Ovary (tissue), 7 donors: ENCODE measurements at regions not wholly inside any gene's neighbourhood (a gene's known extent, or its start where the extent isn't known, plus 50 kb on each side); places are given as distances from the start of the nearest gene placed in this dataset.

Experiments
- DNase-seq, 5 donors: peaks; one replicate each; pipeline ENCODE4 v3.0.0-alpha.2; 2019 to 2020
- H3K27ac ChIP-seq, 2 donors: fragments of 200-600 bp; one replicate each; pipeline versions ENCODE4 v1.5.1 to v1.8.0; 2019 to 2022
- H3K27me3 ChIP-seq: fragments of 200-600 bp; one replicate; pipeline ENCODE4 v1.8.0; 2022
- H3K36me3 ChIP-seq: fragments of 200-600 bp; sonication (generic); one replicate; pipeline ENCODE4 v1.5.1; 2019
- H3K4me1 ChIP-seq: one replicate; pipeline ENCODE4 v1.8.1; 2013; ENCODE audit warnings: mild to moderate bottlenecking, moderate library complexity; ENCODE audit not compliant: insufficient read depth
- H3K4me3 ChIP-seq: fragments of 200-600 bp; sonication (generic); one replicate; pipeline ENCODE4 v1.5.1; 2017
- H3K9me3 ChIP-seq, 2 donors: fragments of 200-600 bp in 1 of 2; sonication (generic) in 1 of 2; one replicate each; pipeline versions ENCODE4 v1.5.1 to v1.8.1; 2013 to 2019; ENCODE audit warnings: mild to moderate bottlenecking in 1 of 2, moderate library complexity in 1 of 2
- EP300 ChIP-seq: sonication (generic); formaldehyde crosslinking; IDR thresholded peaks from one replicate; pipeline ENCODE4 v1.6.1; 2017; ENCODE audit warnings: antibody characterized with exemption
- POLR2A ChIP-seq: fragments of 450-650 bp; IDR thresholded peaks from one replicate; pipeline ENCODE4 v1.6.1; 2017; ENCODE audit warnings: antibody characterized with exemption, mild to moderate bottlenecking, moderate library complexity
- WGBS, 3 donors: extraction: QIAGEN DNeasy Blood & Tissue Kit in 1 of 3; methylation state at CpG; one replicate each; pipeline versions ENCODE4 v1.1.5 to v1.1.7; 2013 to 2017; 5-methylcytosine and 5-hydroxymethylcytosine counted together
- intact Hi-C, 4 donors: fragments of 100-400 bp; cut with DNase I; formaldehyde crosslinking; loops; one replicate each; pipeline versions ENCODE4 v1.11.0 to v1.15.1; 2022 to 2023
- TF ChIP-seq, protein P1 (sequence below), 3 donors: fragments of 450-650 bp in 2 of 3; fragments of 200-600 bp in 1 of 3; IDR thresholded peaks; one replicate each; pipeline versions ENCODE4 v1.5.1 to v1.8.0; 2016 to 2022; ENCODE audit warnings: antibody characterized with exemption in 3 of 3, mild to moderate bottlenecking in 1 of 3
- donor health status: DM: no; HTN: no; CAD: no; lungs with moderate emphysema.
- donor health status: DM: no; HTN: no; CAD: no.
- donor health status: Bipolar disorder and iron deficiency.
- donor health status: DM: no; HTN: no; CAD: no.
- donor health status: DM: yes; HTN: yes; CAD: no.

DNA sequence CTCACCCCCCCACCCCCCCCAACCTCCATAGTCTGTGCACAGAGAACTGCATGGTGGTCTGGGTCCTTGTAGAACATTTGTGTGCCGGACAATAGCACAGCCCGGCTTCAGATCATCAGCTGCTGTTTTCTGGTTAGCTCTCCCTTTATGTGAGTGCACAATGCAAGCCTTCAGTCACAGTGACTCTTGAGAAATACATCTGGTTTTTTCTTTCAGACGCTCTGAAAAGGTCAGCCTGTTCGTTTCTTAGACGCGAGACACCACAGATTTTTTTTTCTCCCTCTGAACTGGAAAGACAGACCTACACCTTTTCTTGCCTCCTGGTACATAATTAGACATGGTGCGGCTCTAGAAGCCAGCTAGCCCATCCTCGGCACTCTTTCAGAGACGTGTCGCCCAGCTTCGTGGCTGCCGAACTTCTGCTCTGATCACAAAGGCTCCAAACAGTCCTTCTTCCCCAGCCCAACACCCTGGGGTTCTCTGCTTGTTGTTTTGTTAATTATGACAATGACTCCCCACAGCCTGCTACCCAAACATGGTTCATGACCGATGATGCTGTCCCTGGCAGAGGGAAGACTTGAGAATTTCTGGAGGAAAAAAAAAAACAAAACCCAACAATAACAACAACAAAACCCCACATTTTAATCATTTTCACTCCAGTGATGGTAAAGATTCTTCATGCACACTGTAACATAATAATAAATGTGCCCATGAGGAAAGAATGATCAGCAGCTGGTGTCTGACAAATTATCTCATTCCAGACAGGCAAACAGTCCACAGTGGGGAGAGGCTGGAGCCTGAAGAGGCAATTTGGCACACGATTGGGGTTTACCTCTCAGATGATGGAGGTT lies 241.4 kb upstream of the ZNF462 start:
- no peak for DNase-seq
- intact Hi-C loops, result no loop called here
- Histone ChIP-seq H3K36me3 (no peaks in the 10 kb centered on the region), H3K27ac (no peak overlapping the region), H3K4me1 (no peaks in the 10 kb centered on the region), H3K27me3 (no peaks in the 10 kb centered on the region), H3K4me3 (no peak overlapping the region), H3K9me3 (no peaks in the 10 kb centered on the region)
- TF ChIP-seq, protein P1, sequence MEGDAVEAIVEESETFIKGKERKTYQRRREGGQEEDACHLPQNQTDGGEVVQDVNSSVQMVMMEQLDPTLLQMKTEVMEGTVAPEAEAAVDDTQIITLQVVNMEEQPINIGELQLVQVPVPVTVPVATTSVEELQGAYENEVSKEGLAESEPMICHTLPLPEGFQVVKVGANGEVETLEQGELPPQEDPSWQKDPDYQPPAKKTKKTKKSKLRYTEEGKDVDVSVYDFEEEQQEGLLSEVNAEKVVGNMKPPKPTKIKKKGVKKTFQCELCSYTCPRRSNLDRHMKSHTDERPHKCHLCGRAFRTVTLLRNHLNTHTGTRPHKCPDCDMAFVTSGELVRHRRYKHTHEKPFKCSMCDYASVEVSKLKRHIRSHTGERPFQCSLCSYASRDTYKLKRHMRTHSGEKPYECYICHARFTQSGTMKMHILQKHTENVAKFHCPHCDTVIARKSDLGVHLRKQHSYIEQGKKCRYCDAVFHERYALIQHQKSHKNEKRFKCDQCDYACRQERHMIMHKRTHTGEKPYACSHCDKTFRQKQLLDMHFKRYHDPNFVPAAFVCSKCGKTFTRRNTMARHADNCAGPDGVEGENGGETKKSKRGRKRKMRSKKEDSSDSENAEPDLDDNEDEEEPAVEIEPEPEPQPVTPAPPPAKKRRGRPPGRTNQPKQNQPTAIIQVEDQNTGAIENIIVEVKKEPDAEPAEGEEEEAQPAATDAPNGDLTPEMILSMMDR (IDR thresholded peaks at IDR 0.05), result no peak
- TF ChIP-seq EP300 (no peak), POLR2A (no peak)
- 45 to 52% (median 47%) methylated on average over 14 of the region's 14 CpGs for WGBS, 3 donors

DNA sequence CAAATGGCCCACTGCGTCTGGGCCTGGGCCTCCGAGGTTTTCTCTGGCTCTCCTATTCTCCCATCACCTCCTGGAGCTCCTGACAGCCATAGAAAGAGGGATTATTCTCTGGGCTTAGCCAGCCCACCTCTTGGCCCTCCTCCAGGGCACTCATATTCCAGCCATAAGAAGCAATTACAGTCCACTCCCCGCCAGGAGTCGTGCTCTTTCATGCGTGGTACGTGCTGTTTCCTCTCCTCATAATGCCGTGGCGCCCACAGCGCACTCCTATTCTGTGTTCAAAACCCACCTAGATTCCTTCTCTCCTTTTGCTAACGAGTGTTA lies 240.8 kb upstream of the ZNF462 start:
- DNase-seq, result no peak
- Histone ChIP-seq H3K9me3 (no peaks in the 10 kb centered on the region), H3K27me3 (no peaks in the 10 kb centered on the region), H3K4me3 (no peak overlapping the region), H3K27ac (no peak overlapping the region), H3K36me3 (no peaks in the 10 kb centered on the region), H3K4me1 (no peaks in the 10 kb centered on the region)
- TF ChIP-seq POLR2A (no peak), EP300 (no peak)
- TF ChIP-seq, protein P1 (IDR thresholded peaks at IDR 0.05), result no peak
- intact Hi-C loops, result no loop called here
- 55 to 71% (median 68%) methylated on average over 10 of the region's 10 CpGs for WGBS, 3 donors

DNA sequence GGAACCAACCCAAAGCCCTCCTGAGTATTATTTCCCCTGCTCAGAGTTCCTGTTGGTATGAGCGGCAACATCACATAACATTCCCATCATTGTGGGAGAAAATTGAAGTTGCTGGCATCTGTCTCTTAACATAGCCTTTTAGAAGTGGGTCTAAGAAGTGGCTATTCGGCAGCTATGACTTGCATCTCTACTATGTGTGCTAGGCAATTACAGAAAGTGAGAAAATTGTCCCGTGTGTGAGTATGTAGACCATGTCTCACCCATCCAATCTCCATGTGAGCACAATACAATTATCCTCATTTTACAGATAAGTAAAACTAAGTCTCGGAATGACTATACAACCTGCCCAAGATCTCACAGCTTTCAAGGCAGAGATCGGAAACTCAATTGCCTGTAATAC lies 239.4 kb upstream of the ZNF462 start:
- intact Hi-C loops, result no loop called here
- Histone ChIP-seq H3K36me3 (no peaks in the 10 kb centered on the region), H3K9me3 (no peaks in the 10 kb centered on the region), H3K4me1 (no peaks in the 10 kb centered on the region), H3K4me3 (no peak overlapping the region), H3K27me3 (no peaks in the 10 kb centered on the region), H3K27ac (no peak overlapping the region)
- TF ChIP-seq, protein P1 (IDR thresholded peaks at IDR 0.05), result no peak
- no peak for TF ChIP-seq EP300
- no peak for TF ChIP-seq POLR2A
- DNase-seq, result no peak
- 97% methylated on average over 5 of the region's 5 CpGs for WGBS, 3 donors

DNA sequence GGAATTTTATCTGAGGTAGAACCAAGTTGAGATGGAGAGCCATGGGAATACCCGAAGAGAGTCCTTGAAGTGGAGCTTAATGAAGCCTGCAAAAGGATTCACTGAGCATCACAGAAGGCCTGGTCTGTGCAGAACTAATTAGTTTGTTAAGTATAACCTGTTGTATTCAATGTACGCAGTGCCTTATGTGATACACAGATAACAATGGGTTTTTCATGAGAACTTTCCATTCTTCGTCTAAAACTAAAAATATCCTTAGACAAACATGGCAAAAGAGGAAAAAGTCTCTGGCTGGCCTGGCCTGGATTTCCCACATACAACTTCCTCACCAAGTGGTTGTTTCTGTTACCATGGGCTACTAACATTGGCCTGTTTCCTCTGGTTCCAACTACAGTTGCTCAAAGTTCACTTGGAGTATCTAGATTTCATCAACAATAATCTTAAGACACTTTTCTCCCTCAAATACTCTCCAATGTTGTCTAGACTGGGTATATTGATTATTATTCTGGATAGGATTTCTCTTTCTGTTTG lies 237.6 kb upstream of the ZNF462 start:
- no peak overlapping the region for H3K27ac ChIP-seq
- DNase-seq, result no peak
- H3K36me3 ChIP-seq, result no peaks in the 10 kb centered on the region
- H3K4me1 ChIP-seq, result no peaks in the 10 kb centered on the region
- H3K27me3 ChIP-seq, result no peaks in the 10 kb centered on the region
- no peaks in the 10 kb centered on the region for H3K9me3 ChIP-seq
- intact Hi-C loops, result no loop called here
- no peak for TF ChIP-seq POLR2A
- TF ChIP-seq, protein P1 (IDR thresholded peaks at IDR 0.05), result no peak
- TF ChIP-seq EP300, result no peak
- 72 to 81% (median 74%) methylated on average over 3 of the region's 3 CpGs for WGBS, 3 donors
- H3K4me3 ChIP-seq, result no peak overlapping the region
